Nephron progenitor cell (in vitro differentiated cells): ENCODE measurements at regions not wholly inside any gene's neighbourhood (a gene's known extent, or its start where the extent isn't known, plus 50 kb on each side); places are given as distances from the start of the nearest gene placed in this dataset.

ENCODE experiments used
- DNase-seq: peaks from one replicate; pipeline ENCODE4 v3.0.0; 2021
- H3K27ac Mint-ChIP-seq: 2 replicates; pipeline ENCODE4 v1.8.0; 2021; ENCODE audit warnings: mild to moderate bottlenecking, moderate library complexity, mixed read lengths
- H3K27me3 Mint-ChIP-seq: 2 replicates; pipeline ENCODE4 v1.8.0; 2021; ENCODE audit warnings: mild to moderate bottlenecking, low read depth, mixed read lengths; ENCODE audit not compliant: poor library complexity
- H3K36me3 Mint-ChIP-seq: 2 replicates; pipeline ENCODE4 v1.8.0; 2021; ENCODE audit warnings: low read depth, mixed read lengths
- H3K4me1 Mint-ChIP-seq: 2 replicates; pipeline ENCODE4 v1.8.0; 2021; ENCODE audit warnings: mixed read lengths
- H3K4me3 Mint-ChIP-seq: 2 replicates; pipeline ENCODE4 v1.8.0; 2021; ENCODE audit warnings: mild to moderate bottlenecking, moderate library complexity, mixed read lengths
- H3K9me3 Mint-ChIP-seq: 2 replicates; pipeline ENCODE4 v1.8.0; 2021; ENCODE audit warnings: mild to moderate bottlenecking, moderate library complexity, mixed read lengths
- TF ChIP-seq, protein P1 (sequence below): fragments of 200-600 bp; sonication (generic); IDR thresholded peaks from 2 replicates; pipeline ENCODE4 v1.5.0; 2021; ENCODE audit warnings: antibody characterized with exemption

DNA sequence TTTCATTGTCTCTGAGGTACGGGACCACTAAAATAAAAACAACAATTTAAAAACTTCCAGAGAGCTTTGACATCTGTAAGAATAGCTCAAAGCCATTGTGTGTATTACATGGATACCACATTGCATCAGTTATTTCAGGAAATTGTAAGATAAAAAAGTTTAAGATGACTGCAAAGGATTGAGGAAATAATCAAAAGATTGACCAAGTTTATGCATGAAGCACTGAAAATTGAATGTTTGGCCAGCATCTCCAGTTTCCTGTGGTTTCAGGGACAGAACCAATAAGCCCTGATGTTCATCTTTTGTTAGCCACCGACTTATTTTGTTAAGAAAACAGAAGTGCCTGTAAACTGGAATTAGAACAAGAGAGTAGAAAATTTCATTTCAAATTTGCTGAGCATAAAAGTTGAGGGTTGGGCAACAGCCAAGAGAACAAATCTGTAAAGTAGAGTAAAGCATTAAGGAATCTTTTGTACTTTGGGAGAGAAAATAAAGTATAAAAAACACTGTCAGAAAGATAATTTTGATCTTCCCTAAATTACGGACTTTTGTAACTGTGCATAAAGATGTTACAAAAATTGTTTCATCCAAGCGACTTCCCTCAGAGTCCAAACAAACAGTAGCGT is 211.5 kb upstream of the P2RY1 start:
- Mint-ChIP-seq H3K4me1 (no peaks in the 10 kb centered on the region), H3K36me3 (no peaks in the 10 kb centered on the region), H3K27ac (no peak overlapping the region), H3K9me3 (no peaks in the 10 kb centered on the region), H3K4me3 (no peak overlapping the region), H3K27me3 (no peaks in the 10 kb centered on the region)
- TF ChIP-seq, protein P1, sequence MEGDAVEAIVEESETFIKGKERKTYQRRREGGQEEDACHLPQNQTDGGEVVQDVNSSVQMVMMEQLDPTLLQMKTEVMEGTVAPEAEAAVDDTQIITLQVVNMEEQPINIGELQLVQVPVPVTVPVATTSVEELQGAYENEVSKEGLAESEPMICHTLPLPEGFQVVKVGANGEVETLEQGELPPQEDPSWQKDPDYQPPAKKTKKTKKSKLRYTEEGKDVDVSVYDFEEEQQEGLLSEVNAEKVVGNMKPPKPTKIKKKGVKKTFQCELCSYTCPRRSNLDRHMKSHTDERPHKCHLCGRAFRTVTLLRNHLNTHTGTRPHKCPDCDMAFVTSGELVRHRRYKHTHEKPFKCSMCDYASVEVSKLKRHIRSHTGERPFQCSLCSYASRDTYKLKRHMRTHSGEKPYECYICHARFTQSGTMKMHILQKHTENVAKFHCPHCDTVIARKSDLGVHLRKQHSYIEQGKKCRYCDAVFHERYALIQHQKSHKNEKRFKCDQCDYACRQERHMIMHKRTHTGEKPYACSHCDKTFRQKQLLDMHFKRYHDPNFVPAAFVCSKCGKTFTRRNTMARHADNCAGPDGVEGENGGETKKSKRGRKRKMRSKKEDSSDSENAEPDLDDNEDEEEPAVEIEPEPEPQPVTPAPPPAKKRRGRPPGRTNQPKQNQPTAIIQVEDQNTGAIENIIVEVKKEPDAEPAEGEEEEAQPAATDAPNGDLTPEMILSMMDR, result no peak
- no peak for DNase-seq

DNA sequence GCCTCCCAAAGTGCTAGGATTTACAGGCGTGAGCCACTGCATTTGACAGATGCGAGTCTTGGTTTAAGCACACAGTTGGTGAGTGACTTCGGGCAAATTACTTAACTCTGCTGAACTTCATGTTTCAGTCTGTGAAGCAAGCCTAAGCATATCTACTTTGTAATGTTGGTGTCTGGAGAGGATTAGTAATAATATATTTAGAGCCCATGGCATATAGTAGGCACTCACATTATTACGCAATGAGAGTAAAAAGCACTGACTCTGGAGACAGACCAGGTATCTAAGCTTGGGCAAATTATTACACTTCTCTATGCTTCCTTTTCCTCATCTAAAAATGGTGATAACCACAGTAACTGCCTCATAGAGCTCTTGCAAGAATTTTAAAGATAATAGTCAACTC is 208.7 kb upstream of the P2RY1 start:
- Mint-ChIP-seq H3K27ac (no peak overlapping the region), H3K36me3 (no peaks in the 10 kb centered on the region), H3K27me3 (no peaks in the 10 kb centered on the region), H3K4me1 (no peaks in the 10 kb centered on the region), H3K4me3 (no peak overlapping the region), H3K9me3 (no peaks in the 10 kb centered on the region)
- DNase-seq, result no peak
- TF ChIP-seq, protein P1, result no peak

DNA sequence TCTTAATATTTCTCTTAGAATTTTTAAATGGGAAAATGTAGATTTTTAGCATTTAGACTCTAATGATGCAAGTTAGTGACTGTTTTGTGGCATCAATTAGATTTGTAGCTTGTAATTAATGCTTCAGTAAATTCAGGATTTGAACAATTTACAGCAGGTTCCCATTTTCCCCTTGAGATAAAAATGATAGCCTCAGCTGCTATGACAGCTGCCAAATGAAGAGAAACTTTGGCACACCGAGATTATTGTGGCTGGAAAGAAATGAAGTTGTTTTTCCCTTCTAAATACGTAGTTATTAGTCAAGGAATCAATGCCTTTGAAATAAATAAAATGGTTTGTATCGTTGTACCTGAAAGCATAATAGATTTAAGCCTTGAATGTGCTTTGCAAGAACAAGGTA is 206.4 kb upstream of the P2RY1 start:
- H3K4me3 Mint-ChIP-seq, result no peak overlapping the region
- H3K36me3 Mint-ChIP-seq, result no peaks in the 10 kb centered on the region
- H3K27ac Mint-ChIP-seq, result no peak overlapping the region
- no peak for DNase-seq
- no peaks in the 10 kb centered on the region for H3K4me1 Mint-ChIP-seq
- H3K27me3 Mint-ChIP-seq, result no peaks in the 10 kb centered on the region
- TF ChIP-seq, protein P1, result no peak
- H3K9me3 Mint-ChIP-seq, result no peaks in the 10 kb centered on the region

DNA sequence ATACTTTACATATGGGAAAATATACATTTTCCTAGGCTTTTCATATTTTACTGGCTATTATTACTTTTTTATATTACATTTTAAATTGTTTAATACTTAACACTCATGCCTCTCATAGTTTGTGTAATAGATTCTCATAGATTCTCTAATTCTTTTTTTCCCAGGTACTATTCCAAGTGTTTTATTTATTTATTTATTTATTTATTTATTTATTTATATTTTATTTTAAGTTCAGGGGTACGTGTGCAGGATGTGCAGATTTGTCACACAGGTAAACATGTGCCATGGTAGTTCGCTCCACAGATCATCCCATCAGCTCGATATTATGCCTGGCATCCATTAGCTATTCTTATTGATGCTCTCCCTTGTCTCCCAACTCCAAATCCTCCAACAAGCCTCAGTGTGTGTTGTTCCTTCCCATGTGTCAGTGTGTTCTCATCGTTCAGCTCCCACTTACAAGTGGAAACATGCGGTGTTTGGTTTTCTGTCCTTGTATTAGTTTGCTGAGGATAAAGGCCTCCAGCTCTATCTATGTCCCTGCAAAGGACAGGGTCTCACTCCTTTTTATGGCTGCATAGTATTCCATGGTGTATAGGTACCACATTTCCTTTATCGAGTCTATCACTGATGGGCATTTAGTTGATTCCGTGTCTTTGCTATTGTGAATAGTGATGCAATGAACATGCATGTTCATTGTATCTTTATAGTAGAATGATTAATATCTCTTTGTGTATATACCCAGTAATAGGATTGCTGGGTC is 205.4 kb upstream of the P2RY1 start:
- Mint-ChIP-seq H3K27ac (no peak overlapping the region), H3K4me3 (no peak overlapping the region), H3K36me3 (no peaks in the 10 kb centered on the region), H3K4me1 (no peaks in the 10 kb centered on the region), H3K27me3 (no peaks in the 10 kb centered on the region), H3K9me3 (no peaks in the 10 kb centered on the region)
- no peak for DNase-seq
- TF ChIP-seq, protein P1, result no peak

DNA sequence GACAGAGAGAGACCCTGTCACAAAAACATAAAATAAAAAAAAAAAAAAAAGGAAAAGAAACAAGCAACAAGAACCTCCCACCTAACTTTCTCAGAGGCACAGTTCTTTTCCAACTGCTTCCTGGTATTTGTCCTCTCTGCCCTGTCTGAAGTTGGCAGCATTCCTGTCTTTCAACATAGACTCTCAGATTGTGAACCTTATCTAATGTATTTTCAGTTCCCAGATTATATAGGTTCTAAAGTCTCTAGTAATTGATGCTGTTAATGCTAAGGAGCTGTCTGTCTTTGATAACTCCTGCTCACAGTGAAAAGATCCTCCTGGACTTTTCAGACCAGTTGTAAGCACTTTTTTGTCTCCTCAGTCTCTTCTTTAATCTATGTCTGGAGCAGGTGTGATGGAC is 199.5 kb upstream of the P2RY1 start:
- H3K27me3 Mint-ChIP-seq, result no peaks in the 10 kb centered on the region
- no peaks in the 10 kb centered on the region for H3K9me3 Mint-ChIP-seq
- TF ChIP-seq, protein P1, result no peak
- no peak overlapping the region for H3K4me3 Mint-ChIP-seq
- no peak for DNase-seq
- H3K4me1 Mint-ChIP-seq, result no peaks in the 10 kb centered on the region
- no peaks in the 10 kb centered on the region for H3K36me3 Mint-ChIP-seq
- no peak overlapping the region for H3K27ac Mint-ChIP-seq

DNA sequence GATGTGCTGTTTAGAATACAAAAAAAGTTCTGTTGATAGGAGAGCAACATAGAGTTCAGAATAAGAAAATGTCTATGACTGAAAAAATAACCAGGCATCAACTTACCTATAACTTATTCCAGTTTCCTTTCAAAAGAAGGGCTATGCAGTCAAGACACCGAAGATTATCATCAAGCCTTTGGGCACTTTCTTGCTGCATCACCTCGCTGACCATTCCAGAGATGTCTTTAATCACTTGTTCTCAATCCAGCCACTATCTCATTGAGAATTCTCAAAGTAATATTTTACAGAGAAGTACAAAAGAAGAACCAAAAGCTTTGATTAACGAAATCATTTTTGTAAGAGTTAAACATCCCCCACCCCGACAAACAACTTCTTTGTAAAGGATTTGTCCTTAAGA is 198.3 kb upstream of the P2RY1 start:
- H3K27ac Mint-ChIP-seq, result no peak overlapping the region
- no peak overlapping the region for H3K4me3 Mint-ChIP-seq

More for the DNA sequence above, 198.3 kb upstream of the P2RY1 start:
- H3K4me1 Mint-ChIP-seq, result no peaks in the 10 kb centered on the region
- no peak for DNase-seq
- H3K9me3 Mint-ChIP-seq, result no peaks in the 10 kb centered on the region
- no peaks in the 10 kb centered on the region for H3K36me3 Mint-ChIP-seq
- TF ChIP-seq, protein P1, result no peak
- H3K27me3 Mint-ChIP-seq, result no peaks in the 10 kb centered on the region
